C4-2B (cell line): ENCODE measurements at regions not wholly inside any gene's neighbourhood (a gene's known extent, or its start where the extent isn't known, plus 50 kb on each side); places are given as distances from the start of the nearest gene placed in this dataset.

Source experiments
- CTCF ChIP-seq: fragments of 450-650 bp; conservative IDR thresholded peaks from 2 replicates; pipeline ENCODE4 v1.5.1; 2017; ENCODE audit warnings: mild to moderate bottlenecking
- ZFX ChIP-seq: fragments of 450-650 bp; IDR thresholded peaks from 2 replicates; pipeline ENCODE4 v1.6.1; 2017

- no peak for TF ChIP-seq ZFX
- TF ChIP-seq CTCF: no peak
Observed at GRCh38 chr10:8950978-8951377, 896.5 kb downstream of the GATA3 start.
